Stimulated activated CD4-positive, alpha-beta T cell treated with anti-CD3 and anti-CD28 coated beads, TNF-alpha, amount 100 ng/mL, for 24 hours (primary cell): ENCODE measurements at regions not wholly inside any gene's neighbourhood (a gene's known extent, or its start where the extent isn't known, plus 50 kb on each side); places are given as distances from the start of the nearest gene placed in this dataset.
"Not testable (repeated sequence)": the region's sequence is repeated elsewhere in the genome, so short reads cannot be mapped to it uniquely, and the experiment has no call there.

Source experiments
- DNase-seq, 3 experiments: peaks; one replicate each; pipeline ENCODE4 v3.0.0-alpha.2; 2020; ENCODE audit warnings: low read depth in 3 of 3

GRCh38 chr3:153746211-153746610 is 375.0 kb upstream of the ARHGEF26 start:
- no peak for DNase-seq

- DNase-seq = no peak
These were observed 372.1 kb upstream of the ARHGEF26 start for GRCh38 chr3:153749070-153749610.

- DNase-seq = no peak
These were observed 368.7 kb upstream of the ARHGEF26 start for GRCh38 chr3:153752405-153753027.

- DNase-seq = no peak
These were observed 368.2 kb upstream of the ARHGEF26 start for GRCh38 chr3:153753035-153753434.

DNA sequence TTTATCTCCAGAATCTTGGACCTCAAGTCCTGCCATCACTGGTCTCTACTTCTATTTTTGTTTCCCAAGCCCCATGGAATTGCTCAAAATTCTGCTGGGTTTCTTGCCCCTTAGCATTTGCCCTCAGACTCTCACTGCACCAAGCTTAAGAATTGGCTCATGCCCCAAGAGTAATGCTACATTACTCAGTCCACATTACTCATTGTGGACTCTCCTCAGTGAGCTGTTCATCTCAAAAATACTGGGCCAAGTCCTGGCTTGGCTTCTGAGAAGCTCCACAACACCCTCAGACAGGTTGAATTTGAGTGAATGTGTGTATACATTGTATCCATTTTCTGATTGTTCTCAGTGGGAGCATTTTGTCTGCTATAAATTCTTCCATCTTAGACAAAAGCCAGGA is 364.4 kb upstream of the ARHGEF26 start:
- DNase-seq = no peak

DNA sequence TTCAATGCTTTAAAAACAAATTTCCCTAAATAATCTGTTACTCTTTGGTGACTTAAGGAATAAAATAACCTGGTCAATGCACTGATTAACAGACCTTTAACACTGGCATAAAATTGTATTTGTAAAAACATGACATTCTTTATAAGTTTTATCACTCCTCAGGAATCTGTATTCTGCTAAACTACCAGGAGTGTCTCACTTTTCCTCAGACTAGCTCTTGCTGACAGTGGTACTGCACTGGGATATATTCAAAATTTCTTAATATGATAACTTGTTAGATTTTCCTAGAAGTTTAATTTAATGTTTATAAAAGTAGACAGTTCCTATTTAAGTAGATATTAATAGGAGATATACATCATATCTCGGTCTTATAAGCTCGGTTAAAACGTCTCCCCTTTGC is 363.4 kb upstream of the ARHGEF26 start:
- DNase-seq = no peak

DNA sequence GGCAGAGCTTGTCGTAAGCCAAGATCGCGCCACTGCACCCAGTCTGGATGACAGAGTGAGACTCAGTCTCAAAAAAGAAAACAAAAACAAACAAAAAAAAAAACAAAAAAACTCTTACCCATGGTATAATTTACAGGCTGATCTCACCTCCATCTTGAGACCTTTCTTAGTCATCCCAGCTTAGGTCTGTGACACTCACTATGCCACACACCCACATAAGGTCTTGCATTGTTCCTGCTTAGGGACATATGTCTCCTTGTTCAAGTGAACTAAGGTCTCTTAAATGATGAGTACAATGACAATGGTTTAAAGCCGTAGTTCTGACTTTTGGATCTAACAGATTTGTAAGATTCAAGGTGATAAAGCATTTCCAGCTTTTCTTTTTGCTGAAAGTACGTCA is 360.2 kb upstream of the ARHGEF26 start:
- no peak for DNase-seq

GRCh38 chr3:153762411-153763235 is 358.6 kb upstream of the ARHGEF26 start:
- DNase-seq = no peak

GRCh38 chr3:153767601-153768560 is 353.3 kb upstream of the ARHGEF26 start:
- DNase-seq = no peak

DNA sequence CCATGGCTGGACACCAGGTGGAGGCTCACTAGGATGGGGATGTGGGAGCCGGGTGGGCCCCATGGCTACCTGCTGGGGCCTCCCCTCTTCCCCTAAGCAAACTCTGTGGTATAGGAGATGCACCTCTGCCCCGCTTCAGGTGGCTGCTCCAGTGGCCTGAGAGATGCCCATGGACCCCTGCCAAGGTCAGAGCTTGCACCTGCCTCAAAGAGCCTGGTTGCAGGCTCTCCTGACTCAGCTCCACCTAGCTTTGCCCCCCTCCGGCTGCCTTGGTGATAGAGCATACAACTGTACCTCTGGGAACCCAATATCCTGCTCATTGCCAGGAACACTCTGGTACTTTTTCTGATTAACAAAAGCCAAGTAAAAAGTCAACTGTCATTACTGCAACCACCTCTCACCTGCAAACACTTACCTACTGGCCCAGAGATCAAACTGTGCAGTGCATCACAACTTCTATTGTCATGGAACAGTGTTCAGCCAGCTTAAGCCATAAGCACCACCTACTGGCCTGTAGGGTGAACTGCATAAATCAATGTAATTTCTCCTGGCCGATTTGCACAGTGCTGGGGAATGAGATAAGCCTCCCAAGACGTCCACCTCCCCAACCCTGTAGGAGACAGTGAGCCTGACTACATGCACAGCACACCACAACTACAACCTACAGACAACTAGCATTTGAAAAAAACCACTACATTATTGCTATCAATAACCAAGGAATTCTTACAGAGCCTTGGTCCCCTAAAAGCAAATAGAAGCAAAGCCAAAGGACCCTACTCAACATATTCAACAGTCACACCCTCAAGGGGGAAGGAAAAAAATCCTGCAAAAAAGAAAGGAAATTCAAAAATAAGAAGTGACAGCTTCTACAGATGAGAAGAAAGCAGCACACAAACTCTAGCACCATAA is 352.4 kb upstream of the ARHGEF26 start:
- DNase-seq = peak; percentile 4 to 22 (median 18)

DNA sequence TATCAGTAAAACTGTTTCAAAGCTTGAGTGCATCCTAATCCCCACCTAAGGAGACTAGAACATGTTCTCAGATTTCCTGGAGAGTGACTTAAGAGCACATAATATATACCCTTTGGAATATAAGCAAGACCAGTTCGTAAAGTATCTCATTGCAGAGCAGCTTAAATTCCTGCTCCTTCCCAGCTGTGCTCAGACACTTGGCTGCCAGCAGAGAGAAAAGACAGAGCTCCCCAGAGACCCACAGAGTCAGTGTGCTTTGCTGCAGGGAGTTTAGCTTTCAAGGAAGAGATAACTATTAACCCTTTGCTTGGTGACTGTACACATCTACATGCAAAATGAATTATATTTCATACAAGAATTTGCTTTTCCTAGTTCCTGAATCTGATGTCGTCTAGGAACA is 338.1 kb upstream of the ARHGEF26 start:
- no peak for DNase-seq

GRCh38 chr3:153783741-153784480 is 337.3 kb upstream of the ARHGEF26 start:
- DNase-seq = no peak

GRCh38 chr3:153785901-153786300 is 335.3 kb upstream of the ARHGEF26 start:
- no peak for DNase-seq

DNA sequence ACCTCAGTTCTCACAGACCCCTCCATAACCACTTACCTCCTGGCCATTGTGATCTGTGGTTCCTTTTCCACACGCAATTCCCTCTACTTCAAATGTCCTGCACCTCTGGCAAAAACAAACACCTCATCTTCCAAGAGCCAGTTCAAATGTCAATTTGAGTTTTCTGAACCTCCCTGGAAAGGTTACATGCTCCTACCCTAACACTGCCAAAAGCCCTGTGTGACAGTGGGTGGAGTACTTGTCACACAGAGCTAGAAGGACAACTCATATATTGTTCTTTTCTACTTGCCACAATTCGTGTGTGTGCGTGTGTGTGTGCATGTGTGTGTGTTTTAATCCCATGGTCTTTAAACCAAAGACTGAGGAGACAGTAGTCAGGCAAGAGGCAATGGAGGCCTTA is 331.8 kb upstream of the ARHGEF26 start:
- DNase-seq = no peak

DNA sequence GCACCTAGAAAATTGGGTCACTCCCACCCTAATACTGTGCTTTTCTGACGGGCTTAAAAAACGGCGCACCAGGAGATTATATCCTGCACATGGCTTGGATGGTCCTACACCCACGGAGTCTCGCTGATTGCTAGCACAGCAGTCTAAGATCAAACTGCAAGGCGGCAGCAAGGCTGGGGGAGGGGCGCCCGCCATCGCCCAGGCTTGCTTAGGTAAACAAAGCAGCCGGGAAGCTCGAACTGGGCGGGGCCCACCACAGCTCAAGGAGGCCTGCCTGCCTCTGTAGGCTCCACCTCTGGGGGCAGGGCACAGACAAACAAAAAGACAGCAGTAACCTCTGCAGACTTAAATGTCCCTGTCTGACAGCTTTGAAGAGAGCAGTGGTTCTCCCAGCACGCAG is 324.1 kb upstream of the ARHGEF26 start:
- DNase-seq = not testable (repeated sequence)

DNA sequence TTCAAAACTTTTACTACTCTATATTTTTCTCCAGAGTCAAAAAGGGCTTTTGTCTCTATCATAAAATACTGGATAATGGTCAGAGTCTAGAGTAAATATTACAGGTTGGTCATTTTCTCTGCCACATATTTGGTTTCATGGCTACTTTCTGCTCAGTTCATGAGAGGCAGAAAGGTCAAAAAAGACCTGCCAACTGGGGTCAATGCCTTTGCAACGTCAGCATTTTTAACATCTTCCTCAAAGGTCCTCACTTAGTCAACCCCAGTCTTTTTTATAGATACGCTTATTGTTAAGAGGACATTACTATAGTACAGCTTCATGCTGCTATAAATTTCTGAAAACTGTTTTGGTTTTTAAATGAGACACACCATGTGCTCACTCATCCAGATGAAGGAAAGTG is 312.1 kb upstream of the ARHGEF26 start:
- no peak for DNase-seq

DNA sequence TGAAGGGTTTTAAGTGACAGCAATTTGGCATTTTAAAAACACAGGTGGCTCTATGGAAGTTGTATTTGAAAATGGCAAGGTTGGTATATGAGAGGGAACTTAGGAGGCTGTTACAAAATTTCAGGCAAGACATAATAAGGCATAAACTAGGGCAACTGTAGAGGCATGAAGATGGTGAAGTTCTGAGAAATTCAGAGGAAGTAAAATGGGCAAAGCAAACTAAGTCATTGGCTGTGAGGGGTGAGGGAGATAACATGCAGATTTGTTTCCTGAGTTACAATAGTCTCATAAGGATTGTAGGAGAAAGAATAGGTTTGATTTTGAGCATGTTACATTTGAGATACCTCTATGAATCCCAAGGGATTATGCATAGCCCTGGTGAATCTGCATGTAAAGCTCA is 302.9 kb upstream of the ARHGEF26 start:
- no peak for DNase-seq

- no peak for DNase-seq
These were observed 301.2 kb upstream of the ARHGEF26 start for GRCh38 chr3:153820035-153820434.

DNA sequence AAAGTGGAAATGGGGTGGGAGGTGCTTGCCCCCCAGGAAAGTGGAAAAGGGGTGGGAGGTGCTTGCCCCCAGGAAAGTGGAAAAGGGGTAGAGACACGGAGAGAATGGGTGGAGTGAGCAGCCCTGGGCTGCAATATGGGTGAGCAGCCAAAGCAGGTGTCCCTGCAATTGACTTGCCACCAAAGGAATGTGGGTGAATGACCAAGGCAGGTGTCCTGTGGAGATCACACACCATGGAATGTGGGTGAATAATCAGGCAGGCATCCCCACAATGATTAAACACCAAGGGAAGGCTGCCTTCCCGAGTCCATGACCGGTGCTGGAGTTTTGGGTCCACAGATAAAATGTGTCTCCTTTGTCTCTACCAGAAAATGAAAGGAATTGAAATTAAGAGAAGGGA is 292.8 kb upstream of the ARHGEF26 start:
- DNase-seq = not testable (repeated sequence)

- no peak for DNase-seq
These were observed 291.5 kb upstream of the ARHGEF26 start for GRCh38 chr3:153829606-153830170.
